ENCODE measurements at regions not wholly inside any gene's neighbourhood (a gene's known extent, or its start where the extent isn't known, plus 50 kb on each side); places are given as distances from the start of the nearest gene placed in this dataset.
A peak's percentile ranks its signal among the peaks of the same experiment; 100 is the strongest.

- no peak overlapping the region for H3K4me3 ChIP-seq (ENCODE audit: low read length)
- DNase-seq (ENCODE audit: low read depth): no peak
- TF ChIP-seq CTCF (conservative IDR thresholded peaks at IDR 0.05; ENCODE audit: low read depth, low read length): no peak
These were observed 123.8 kb upstream of the SOX5 start for GRCh38 chr12:24073170-24073810.

- TF ChIP-seq CTCF (conservative IDR thresholded peaks at IDR 0.05; ENCODE audit: low read depth, low read length): no peak
These were observed 122.8 kb upstream of the SOX5 start for GRCh38 chr12:24072302-24072701.

DNA sequence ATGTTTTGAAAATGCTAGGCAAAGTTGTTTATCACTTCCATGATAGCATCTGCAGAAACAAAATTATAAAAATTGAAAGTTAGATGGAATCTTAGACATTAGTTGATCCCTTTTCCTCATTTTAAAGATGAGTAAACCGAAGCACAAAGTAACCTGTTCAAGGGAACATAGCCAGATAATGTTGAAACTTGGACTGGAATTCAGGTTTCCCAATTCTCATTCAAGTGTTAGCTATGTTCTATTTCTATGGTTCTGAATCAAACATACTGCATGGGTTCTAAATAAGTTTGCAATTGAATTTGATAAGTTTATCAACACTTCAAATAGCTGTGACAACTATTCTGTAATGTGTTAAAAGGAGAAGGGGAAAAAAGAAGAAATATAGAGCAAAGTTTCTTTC lies 122.4 kb upstream of the SOX5 start:
- TF ChIP-seq CTCF (conservative IDR thresholded peaks at IDR 0.05; ENCODE audit: low read depth, low read length): no peak
- DNase-seq (ENCODE audit: low read depth): no peak
- H3K4me3 ChIP-seq (ENCODE audit: low read length): no peak overlapping the region

More at GRCh38 chr12:24072302-24072701, 122.8 kb upstream of the SOX5 start:
- H3K4me3 ChIP-seq (ENCODE audit: low read length): no peak overlapping the region
- DNase-seq (ENCODE audit: low read depth): no peak

DNA sequence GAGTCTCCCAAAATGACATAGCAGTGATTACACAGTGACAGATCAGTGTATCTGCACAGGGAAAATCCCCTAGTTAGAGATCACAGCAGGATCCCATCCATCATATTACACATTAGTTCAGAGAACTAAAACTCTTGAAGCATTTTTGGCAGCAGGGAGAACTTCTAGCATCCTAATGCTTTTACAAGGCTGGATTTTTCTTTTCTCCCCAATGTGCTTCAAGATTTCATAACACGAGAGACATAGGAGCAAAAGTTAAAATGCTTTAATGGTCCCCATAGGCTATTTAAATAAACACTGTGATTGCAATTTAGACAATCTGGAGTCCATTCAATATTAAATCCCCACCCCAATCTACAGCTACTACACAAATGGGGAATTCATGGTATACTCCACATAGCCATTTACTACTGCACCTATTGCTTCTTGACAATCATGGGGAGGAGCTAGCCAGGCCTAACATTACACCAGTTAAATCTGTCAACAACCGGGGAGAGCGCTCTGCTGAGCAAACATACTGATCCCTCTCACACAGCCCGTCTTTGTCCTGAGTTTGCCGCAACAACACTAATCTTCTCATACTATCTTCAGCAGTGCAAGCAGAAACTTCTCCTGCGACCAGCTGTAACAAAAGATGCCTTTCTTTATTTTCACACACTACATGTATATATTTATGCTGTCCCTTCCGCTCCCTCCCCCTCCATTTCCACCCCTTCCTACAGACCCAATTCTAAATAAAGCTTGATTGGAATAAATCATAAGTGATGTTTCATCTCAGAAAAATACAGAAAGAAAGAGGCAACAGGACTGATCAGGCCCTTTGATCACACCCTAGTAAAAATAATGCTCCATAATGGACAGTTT lies 120.3 kb upstream of the SOX5 start:
- no peak for TF ChIP-seq CTCF (conservative IDR thresholded peaks at IDR 0.05; ENCODE audit: low read depth, low read length)
- no peak for DNase-seq (ENCODE audit: low read depth)
- no peak overlapping the region for H3K4me3 ChIP-seq (ENCODE audit: low read length)

GRCh38 chr12:24066865-24067264 lies 117.4 kb upstream of the SOX5 start:
- peak; percentile 75 for DNase-seq (ENCODE audit: low read depth)
- no peak overlapping the region for H3K4me3 ChIP-seq (ENCODE audit: low read length)
- no peak for TF ChIP-seq CTCF (conservative IDR thresholded peaks at IDR 0.05; ENCODE audit: low read depth, low read length)

- no peak overlapping the region for H3K4me3 ChIP-seq (ENCODE audit: low read length)
- no peak for DNase-seq (ENCODE audit: low read depth)
- TF ChIP-seq CTCF (conservative IDR thresholded peaks at IDR 0.05; ENCODE audit: low read depth, low read length): no peak
These were observed 116.6 kb upstream of the SOX5 start for GRCh38 chr12:24066097-24066496.
